Muscle of leg (tissue), 3 donors: ENCODE measurements at regions not wholly inside any gene's neighbourhood (a gene's known extent, or its start where the extent isn't known, plus 50 kb on each side); places are given as distances from the start of the nearest gene placed in this dataset.

Source experiments
- DNase-seq: peaks from one replicate; pipeline ENCODE4 v3.0.0; 2013
- H3K27ac ChIP-seq: one replicate; pipeline ENCODE4 v1.5.1; 2013; ENCODE audit warnings: mild to moderate bottlenecking, low read length, control low read depth
- H3K27me3 ChIP-seq: one replicate; pipeline ENCODE4 v1.6.1; 2013; ENCODE audit warnings: low read length; ENCODE audit not compliant: control insufficient read depth, insufficient read depth
- H3K36me3 ChIP-seq: one replicate; pipeline ENCODE4 v1.6.1; 2013; ENCODE audit warnings: low read length; ENCODE audit not compliant: control insufficient read depth, insufficient read depth
- H3K4me1 ChIP-seq: one replicate; pipeline ENCODE4 v1.6.1; 2013; ENCODE audit warnings: low read length; ENCODE audit not compliant: control insufficient read depth, insufficient read depth
- H3K4me3 ChIP-seq: one replicate; pipeline ENCODE4 v1.5.1; 2013; ENCODE audit warnings: low read length, control low read depth
- H3K9me3 ChIP-seq: replicated peaks from 2 replicates; pipeline ENCODE4 v1.6.1; 2013; ENCODE audit warnings: low read depth, low read length; ENCODE audit not compliant: control insufficient read depth
- WGBS: methylation state at CpG from one replicate; pipeline ENCODE4 v1.1.5; 2013; ENCODE audit warnings: missing lambda C conversion rate; ENCODE audit not compliant: insufficient coverage; 5-methylcytosine and 5-hydroxymethylcytosine counted together

DNA sequence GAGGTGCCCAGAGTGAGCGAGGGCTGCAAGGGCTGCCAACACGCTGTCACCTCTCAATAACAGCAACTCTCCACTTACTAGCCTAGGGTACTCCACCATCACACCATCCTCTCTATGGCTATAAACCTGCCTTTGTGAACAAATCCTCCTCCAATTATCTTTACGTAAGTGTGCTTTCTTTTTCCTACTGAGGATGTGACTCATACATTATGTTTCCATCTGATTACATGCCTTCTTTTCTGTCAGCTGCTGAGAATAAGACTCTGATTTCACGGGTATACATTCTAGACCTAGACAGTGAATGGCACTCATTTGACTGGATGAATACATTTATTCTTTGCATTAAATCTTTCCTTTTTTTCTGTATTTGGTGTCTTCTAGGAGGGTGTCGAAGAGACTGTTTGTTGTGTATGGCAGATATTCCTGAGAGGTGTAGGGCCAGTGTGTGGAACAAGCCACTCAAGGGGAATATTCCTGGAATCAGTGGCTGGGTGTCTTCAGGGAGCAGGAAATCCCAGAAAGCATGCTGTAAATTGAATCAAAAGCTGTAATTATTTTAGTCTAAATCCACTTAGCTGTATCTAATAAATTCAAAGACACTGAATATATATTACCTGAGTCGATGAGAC, 327.3 kb upstream of the TMTC1 start:
- H3K4me1 ChIP-seq, result no peaks in the 10 kb centered on the region
- 68% methylated on average over 3 of the region's 6 CpGs for WGBS
- no peaks in the 10 kb centered on the region for H3K27me3 ChIP-seq
- H3K9me3 ChIP-seq, result peaks cover 2% of the 10 kb centered on the region
- H3K27ac ChIP-seq, result no peak overlapping the region
- H3K4me3 ChIP-seq, result no peak overlapping the region
- DNase-seq, result peak; percentile 38
- no peaks in the 10 kb centered on the region for H3K36me3 ChIP-seq

DNA sequence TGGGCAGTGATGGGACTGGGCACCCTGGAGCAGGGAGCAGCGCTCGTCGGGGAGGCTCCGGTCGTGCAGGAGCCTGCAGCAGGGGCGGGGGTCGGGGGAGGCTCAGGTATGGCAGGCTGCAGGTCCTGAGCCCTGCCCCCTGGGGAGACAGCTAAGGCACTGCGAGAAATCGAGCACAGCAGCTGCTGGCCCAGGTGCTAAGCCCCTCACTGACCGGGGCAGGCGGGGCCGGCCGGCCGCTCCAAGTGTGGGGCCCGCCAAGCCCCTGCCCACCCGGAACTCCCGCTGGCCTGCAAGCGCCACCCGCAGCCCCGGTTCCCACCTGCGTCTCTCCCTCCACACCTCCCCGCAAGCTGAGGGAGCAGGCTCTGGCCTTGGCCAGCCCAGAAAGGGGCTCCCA, 326.8 kb upstream of the TMTC1 start:
- H3K27me3 ChIP-seq, result no peaks in the 10 kb centered on the region
- 84% methylated on average over 22 of the region's 22 CpGs for WGBS
- H3K27ac ChIP-seq, result no peak overlapping the region
- no peaks in the 10 kb centered on the region for H3K36me3 ChIP-seq
- H3K4me1 ChIP-seq, result no peaks in the 10 kb centered on the region
- H3K9me3 ChIP-seq, result peaks cover 2% of the 10 kb centered on the region
- DNase-seq, result no peak
- H3K4me3 ChIP-seq, result no peak overlapping the region

GRCh38 chr12:30108666-30109065, 324.9 kb upstream of the TMTC1 start:
- Histone ChIP-seq H3K4me3 (no peak overlapping the region), H3K27me3 (no peaks in the 10 kb centered on the region), H3K4me1 (no peaks in the 10 kb centered on the region), H3K9me3 (peaks cover 2% of the 10 kb centered on the region), H3K36me3 (no peaks in the 10 kb centered on the region), H3K27ac (no peak overlapping the region)
- DNase-seq, result no peak
- WGBS, result no CpG with 5 or more reads among the region's 2 CpGs

DNA sequence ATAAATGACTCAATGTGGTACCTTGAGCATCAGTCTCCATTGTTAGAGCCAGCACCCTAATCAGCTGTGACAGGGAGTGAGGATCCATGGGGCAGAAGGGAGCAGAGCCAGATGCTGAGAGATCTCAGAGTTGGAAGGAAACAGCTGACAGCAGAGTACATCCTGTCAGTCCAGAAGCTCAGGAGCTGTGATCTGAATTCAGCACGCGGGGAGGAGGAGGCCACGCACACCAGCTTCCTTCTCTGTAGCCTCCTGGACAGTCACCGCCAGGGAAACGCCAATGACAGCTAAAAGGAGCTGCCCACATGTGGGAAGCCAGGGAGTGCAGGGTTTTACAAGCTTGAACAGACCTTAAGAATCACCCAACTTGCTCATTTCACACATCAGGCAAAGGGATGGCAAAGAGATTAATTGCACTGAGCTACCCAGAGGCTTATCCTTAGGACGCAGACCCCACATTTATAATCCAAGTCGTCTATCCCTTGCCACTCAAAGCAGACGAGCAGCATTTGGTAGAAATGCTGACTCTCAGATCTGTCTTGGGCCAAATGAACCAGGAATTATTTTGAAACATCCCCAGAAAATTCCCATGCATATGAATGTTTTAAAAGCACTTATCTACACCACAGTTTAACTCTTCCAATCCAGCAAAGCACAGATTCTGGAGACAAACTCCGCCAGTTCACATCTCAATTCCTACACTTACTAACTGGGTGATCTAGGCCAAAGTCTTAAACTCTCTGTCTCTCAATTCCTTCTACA, 322.6 kb upstream of the TMTC1 start:
- Histone ChIP-seq H3K4me1 (no peaks in the 10 kb centered on the region), H3K27ac (no peak overlapping the region), H3K4me3 (no peak overlapping the region), H3K36me3 (no peaks in the 10 kb centered on the region), H3K9me3 (peaks cover 2% of the 10 kb centered on the region), H3K27me3 (no peaks in the 10 kb centered on the region)
- DNase-seq, result no peak
- 43% methylated on average over 7 of the region's 9 CpGs for WGBS

DNA sequence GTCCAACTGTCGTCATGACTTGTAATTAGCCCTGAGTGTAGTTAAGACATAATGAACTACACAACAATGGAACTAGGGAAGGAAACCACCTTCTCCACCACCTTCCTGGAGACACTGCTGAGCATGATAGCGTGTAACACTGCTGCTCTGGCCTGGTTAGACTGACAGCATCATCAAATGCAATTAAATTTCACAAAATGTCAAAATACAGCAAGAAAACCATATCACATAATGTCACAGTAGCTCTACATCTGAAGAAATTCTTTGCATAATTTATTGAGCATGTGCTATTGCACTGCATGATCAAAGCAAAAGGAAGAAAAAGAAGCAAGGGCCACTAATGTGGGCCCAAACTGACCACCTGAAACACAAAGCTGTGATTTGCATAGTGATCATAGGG, 321.8 kb upstream of the TMTC1 start:
- Histone ChIP-seq H3K9me3 (peaks cover 2% of the 10 kb centered on the region), H3K4me3 (no peak overlapping the region), H3K36me3 (no peaks in the 10 kb centered on the region), H3K27ac (no peak overlapping the region), H3K27me3 (no peaks in the 10 kb centered on the region), H3K4me1 (no peaks in the 10 kb centered on the region)
- 67% methylated on average over 1 of the region's 2 CpGs for WGBS
- DNase-seq, result no peak

- WGBS, result no CpG with 5 or more reads among the region's 2 CpGs
- peaks cover 2% of the 10 kb centered on the region for H3K9me3 ChIP-seq
- no peak overlapping the region for H3K4me3 ChIP-seq
- H3K36me3 ChIP-seq, result no peaks in the 10 kb centered on the region
- no peaks in the 10 kb centered on the region for H3K27me3 ChIP-seq
- H3K4me1 ChIP-seq, result no peaks in the 10 kb centered on the region
- no peak overlapping the region for H3K27ac ChIP-seq
- no peak for DNase-seq
Measured at GRCh38 chr12:30104971-30105370, 321.2 kb upstream of the TMTC1 start.

- no peak overlapping the region for H3K27ac ChIP-seq
- no peaks in the 10 kb centered on the region for H3K36me3 ChIP-seq
- no peak overlapping the region for H3K4me3 ChIP-seq
- H3K27me3 ChIP-seq, result no peaks in the 10 kb centered on the region
- H3K4me1 ChIP-seq, result no peaks in the 10 kb centered on the region
- no peak for DNase-seq
- no peaks in the 10 kb centered on the region for H3K9me3 ChIP-seq
- WGBS, result no CpG with 5 or more reads among the region's 1 CpG
Measured at GRCh38 chr12:30100741-30101140, 317.0 kb upstream of the TMTC1 start.

GRCh38 chr12:30098677-30099076, 314.9 kb upstream of the TMTC1 start:
- no peaks in the 10 kb centered on the region for H3K27me3 ChIP-seq
- no peak overlapping the region for H3K4me3 ChIP-seq
- 25% methylated on average over 2 of the region's 3 CpGs for WGBS
- H3K36me3 ChIP-seq, result no peaks in the 10 kb centered on the region
- H3K9me3 ChIP-seq, result no peaks in the 10 kb centered on the region
- DNase-seq, result no peak
- H3K27ac ChIP-seq, result no peak overlapping the region
- H3K4me1 ChIP-seq, result no peaks in the 10 kb centered on the region

DNA sequence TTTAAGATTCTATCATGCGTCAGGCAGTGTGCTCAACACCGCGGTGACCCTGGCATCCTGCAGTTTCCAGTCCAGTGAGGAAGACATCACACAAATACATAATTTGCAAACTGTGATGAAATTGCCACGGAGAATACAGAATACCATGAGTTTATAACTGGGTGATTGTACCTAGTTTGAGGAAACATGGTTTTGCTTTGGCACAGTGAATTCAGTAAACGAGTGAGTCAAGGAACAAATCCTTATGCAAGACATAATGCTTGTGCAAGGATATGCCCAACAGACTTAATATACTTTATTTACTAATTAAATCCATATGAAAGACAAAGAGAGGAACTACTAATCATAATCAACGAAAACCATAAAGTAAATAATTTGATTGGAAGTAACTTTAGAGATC, 311.8 kb upstream of the TMTC1 start:
- Histone ChIP-seq H3K4me3 (no peak overlapping the region), H3K4me1 (no peaks in the 10 kb centered on the region), H3K27ac (no peak overlapping the region), H3K9me3 (no peaks in the 10 kb centered on the region), H3K27me3 (no peaks in the 10 kb centered on the region), H3K36me3 (no peaks in the 10 kb centered on the region)
- DNase-seq, result no peak
- WGBS, result no CpG with 5 or more reads among the region's 6 CpGs

DNA sequence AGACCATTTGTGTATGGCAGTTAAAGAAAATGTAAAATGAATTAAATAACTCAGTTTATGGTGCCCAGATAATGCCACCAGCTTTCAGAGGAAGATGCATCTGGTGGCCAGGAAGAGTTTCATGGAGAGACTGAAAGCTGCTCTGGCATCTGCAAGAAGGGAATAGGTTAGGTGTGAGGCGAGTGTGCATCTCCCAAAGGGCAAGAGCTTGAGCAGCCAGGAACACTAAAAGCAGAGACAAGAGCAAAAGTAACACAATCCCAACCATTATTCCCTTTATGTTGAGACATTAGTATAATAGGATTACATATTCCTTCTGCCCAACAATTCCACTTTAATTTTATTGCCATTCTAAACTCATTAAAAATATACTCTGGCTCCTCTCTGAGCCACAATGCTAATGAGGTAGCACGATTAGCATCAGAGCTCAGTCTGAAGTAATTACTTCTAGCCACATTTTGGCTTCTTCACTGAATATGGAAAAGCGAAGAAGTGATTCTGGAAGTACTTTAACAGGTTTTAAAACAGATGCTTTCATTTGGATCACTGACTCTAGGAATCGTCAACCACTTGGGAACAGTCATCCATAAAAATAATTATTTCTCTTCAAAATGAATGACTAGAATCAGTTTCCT, 309.4 kb upstream of the TMTC1 start:
- no peak for DNase-seq
- Histone ChIP-seq H3K9me3 (no peaks in the 10 kb centered on the region), H3K4me3 (no peak overlapping the region), H3K36me3 (no peaks in the 10 kb centered on the region), H3K27me3 (no peaks in the 10 kb centered on the region), H3K27ac (no peak overlapping the region), H3K4me1 (no peaks in the 10 kb centered on the region)
- WGBS, result no CpG with 5 or more reads among the region's 4 CpGs
